ENCODE measurements at regions not wholly inside any gene's neighbourhood (a gene's known extent, or its start where the extent isn't known, plus 50 kb on each side); places are given as distances from the start of the nearest gene placed in this dataset.

DNA sequence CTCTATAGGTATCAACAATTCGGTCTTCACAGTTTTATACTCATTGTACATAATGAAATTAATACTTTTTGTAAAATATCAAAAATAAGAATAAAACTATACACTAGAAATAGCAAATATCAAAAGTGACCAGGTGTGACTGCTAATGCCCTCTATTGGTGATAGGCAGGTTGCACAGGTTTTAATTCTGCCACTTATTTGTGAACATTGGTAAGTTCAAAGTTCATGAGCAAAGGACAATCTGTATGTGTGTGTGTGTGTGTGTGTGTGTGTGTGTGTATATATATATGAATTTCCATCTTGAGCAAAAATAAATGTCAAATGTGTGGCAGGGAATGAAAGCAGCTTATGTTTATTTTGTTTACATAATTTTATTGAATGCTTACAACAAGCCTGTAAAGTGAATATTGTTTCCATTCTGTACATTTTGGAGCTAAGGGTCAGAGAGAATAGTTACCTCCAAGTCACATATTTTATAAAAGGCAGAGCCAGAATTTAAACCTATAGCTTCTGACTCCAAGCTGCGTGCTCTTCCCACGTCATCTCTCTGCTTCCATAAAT is 537.4 kb downstream of the CPS1 start:
- TF ChIP-seq, protein P1, sequence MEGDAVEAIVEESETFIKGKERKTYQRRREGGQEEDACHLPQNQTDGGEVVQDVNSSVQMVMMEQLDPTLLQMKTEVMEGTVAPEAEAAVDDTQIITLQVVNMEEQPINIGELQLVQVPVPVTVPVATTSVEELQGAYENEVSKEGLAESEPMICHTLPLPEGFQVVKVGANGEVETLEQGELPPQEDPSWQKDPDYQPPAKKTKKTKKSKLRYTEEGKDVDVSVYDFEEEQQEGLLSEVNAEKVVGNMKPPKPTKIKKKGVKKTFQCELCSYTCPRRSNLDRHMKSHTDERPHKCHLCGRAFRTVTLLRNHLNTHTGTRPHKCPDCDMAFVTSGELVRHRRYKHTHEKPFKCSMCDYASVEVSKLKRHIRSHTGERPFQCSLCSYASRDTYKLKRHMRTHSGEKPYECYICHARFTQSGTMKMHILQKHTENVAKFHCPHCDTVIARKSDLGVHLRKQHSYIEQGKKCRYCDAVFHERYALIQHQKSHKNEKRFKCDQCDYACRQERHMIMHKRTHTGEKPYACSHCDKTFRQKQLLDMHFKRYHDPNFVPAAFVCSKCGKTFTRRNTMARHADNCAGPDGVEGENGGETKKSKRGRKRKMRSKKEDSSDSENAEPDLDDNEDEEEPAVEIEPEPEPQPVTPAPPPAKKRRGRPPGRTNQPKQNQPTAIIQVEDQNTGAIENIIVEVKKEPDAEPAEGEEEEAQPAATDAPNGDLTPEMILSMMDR (IDR thresholded peaks at IDR 0.05): peak; percentile 49
- TF ChIP-seq EZH2 (IDR thresholded peaks at IDR 0.05) (no peak), EZH2phosphoT487 (IDR thresholded peaks at IDR 0.05) (no peak)
